ENCODE measurements at regions not wholly inside any gene's neighbourhood (a gene's known extent, or its start where the extent isn't known, plus 50 kb on each side); places are given as distances from the start of the nearest gene placed in this dataset.
"Not testable (repeated sequence)": the region's sequence is repeated elsewhere in the genome, so short reads cannot be mapped to it uniquely, and the experiment has no call there.

GRCh38 chr4:158122501-158122900 lies 50.3 kb downstream of the GASK1B start:
- no peak for DNase-seq (ENCODE audit: low read depth)

GRCh38 chr4:158121161-158121579 lies 51.7 kb downstream of the GASK1B start:
- DNase-seq (ENCODE audit: low read depth): peak; percentile 25

DNA sequence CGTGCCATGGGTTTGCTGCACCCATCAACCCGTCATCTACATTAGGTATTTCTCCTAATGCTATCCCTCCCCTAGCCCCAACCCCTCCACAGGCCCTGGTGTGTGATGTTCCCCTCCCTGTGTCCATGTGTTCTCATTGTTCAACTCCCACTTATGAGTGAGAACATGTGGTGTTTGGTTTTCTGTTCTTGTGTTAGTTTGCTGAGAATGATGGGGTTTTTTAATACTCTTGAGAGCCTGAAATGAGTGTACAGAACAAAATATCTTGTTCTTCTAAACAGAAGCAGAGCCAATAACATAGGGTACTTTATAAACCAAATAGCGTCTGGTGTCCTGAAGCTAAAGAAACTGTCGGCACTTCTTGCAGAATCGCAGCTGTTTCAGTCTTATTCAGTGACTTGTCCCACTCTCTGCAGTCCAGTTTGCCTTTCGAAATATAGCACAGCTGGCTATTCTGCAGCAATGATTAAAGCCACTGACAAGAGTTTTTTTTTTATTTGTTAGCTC lies 52.1 kb downstream of the GASK1B start:
- not testable (repeated sequence) for DNase-seq (ENCODE audit: low read depth)

- DNase-seq (ENCODE audit: low read depth): no peak
These were observed 60.2 kb downstream of the GASK1B start for GRCh38 chr4:158112611-158113010.

GRCh38 chr4:158111241-158111640 lies 61.6 kb downstream of the GASK1B start:
- DNase-seq (ENCODE audit: low read depth): peak; percentile 3

DNA sequence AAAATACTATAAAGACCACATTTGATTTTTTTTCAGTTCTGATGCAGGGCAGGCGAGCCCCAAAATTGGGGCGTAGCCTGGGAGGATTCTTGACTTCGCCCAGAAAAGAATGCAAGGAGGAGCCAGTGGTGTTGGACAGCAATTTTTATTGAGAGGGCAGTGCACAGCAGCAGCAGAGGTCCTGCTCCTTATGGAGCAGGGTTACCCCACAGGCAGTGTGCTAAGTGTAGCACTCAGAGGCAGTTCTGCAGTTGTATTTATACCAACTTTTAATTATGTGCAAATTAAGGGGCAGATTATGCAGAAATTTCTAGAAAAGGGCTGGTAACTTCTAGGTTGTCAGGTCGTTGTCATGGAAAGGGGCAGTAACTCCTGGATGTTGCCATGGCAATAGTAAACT lies 69.9 kb downstream of the GASK1B start:
- no peak for DNase-seq (ENCODE audit: low read depth)

DNA sequence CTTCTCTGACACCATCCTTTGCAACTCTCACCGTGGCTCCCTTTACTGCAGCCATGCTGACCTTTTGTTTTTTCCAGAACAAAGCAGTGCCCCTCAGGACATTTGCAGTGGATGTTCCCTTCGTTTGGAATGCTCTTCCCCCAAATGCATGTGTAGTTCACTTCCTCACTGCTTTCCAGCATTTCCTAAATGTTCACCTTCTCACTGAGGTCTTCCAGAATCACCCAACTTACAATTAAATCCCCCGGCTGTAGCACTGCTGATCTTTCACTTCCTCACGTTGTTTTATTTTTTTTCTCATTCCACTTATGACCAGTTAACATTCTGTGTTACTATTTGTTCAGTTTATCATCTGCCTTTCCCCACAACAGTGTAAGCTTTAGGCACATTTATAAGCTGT lies 73.1 kb downstream of the GASK1B start:
- no peak for DNase-seq (ENCODE audit: low read depth)

DNA sequence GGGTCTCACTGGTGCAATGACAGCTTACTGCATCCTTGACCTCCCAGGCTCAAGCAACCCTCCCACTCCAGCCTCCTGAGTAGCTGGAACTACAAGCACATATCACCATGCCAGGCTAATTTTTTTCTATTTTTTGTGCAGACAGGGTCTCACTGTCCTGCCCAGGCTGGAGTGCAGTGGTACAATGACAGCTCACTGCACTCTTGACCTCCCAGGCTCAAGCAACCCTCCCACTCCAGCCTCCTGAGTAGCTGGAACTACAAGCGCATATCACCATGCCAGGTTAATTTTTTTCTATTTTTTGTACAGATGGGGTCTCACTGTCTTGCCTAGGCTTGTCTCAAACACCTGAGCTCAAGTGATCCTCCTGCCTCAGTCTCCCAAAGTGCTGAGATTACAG lies 74.0 kb downstream of the GASK1B start:
- DNase-seq (ENCODE audit: low read depth): no peak

- DNase-seq (ENCODE audit: low read depth): peak; percentile 97
These were observed 78.3 kb downstream of the GASK1B start for GRCh38 chr4:158094413-158095134.

DNA sequence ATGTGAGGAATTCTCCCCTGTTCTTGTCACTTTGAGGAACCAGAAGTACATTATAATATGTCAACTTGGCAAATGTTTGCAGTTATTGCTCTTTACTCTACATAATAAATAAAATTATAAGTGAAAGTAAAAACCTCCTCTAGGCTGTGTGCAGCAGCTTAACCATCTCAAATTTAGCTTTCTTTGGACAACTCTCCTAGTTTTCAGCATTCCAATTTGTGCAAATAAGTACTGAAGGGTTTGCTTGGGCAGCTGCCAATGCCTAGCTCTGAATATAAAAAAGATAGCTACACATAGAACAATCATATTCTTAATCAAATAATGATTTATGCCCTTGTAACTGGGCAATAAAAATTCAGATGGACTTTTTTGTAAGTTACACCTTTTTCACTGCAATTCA lies 82.5 kb downstream of the GASK1B start:
- DNase-seq (ENCODE audit: low read depth): no peak

- not testable (repeated sequence) for DNase-seq (ENCODE audit: low read depth)
These were observed 82.9 kb downstream of the GASK1B start for GRCh38 chr4:158089897-158090296.

GRCh38 chr4:158080354-158080753 lies 92.5 kb downstream of the GASK1B start:
- no peak for DNase-seq (ENCODE audit: low read depth)

GRCh38 chr4:158079661-158080060 lies 93.2 kb downstream of the GASK1B start:
- DNase-seq (ENCODE audit: low read depth): no peak

- DNase-seq (ENCODE audit: low read depth): no peak
These were observed 95.0 kb downstream of the GASK1B start for GRCh38 chr4:158077835-158078234.

- no peak for DNase-seq (ENCODE audit: low read depth)
These were observed 98.0 kb downstream of the GASK1B start for GRCh38 chr4:158074851-158075250.

DNA sequence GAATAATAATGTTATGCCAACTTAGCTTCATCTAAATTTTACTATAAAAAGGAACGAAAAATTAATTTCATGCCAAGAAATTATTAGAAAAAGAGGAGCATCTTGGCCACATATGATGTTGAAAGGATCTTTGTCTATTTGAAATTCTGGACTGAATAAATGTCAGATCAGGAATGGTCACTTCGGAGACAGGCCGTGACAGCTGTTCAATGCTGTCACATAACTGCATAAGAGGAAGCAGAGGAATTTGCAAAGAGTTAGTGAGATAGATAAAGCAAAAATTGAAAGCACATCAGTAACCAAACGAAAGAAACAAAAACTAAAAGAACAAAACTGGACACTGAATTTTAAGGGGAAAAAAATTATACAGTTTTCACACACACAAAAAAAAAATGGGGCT lies 100.9 kb downstream of the GASK1B start:
- no peak for DNase-seq (ENCODE audit: low read depth)

DNA sequence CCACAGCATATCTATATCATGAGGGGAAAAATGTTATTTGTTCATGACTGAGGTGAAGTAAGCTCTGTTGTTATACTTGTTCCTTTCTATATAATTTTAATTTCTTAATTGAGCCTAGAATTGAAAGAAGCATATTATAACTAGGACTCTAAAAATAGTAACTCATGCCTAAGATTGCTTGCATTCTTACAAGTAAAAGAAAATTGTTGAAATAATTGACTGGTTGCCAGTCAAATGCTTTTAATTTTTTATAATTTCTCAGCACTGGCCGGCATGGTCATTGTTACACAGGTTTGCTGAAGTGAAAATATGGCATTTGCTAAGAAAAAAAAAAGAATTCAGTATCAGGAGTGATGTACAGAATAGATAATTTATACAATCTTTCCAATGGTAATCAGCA lies 104.8 kb downstream of the GASK1B start:
- DNase-seq (ENCODE audit: low read depth): no peak

DNA sequence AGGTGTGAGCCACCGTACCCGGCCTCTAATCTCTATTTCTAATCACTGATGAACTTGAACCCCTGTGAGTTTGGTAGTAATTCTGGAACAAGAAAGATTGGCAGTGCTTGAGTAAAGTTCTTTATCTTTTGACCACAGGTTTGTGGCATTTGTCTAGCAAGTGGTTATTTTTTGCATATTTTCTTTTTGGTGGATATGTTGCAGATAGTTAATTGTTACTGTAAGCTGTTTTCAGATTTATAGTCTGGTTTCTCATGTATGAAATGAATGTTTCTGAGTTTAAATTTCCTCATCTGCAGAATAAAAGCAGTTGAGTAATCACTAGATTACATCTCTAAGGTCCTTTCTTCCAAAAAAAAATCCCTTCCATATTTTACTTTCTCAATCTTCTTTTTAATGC lies 105.2 kb downstream of the GASK1B start:
- no peak for DNase-seq (ENCODE audit: low read depth)

- no peak for DNase-seq (ENCODE audit: low read depth)
These were observed 107.2 kb downstream of the GASK1B start for GRCh38 chr4:158065603-158066002.

DNA sequence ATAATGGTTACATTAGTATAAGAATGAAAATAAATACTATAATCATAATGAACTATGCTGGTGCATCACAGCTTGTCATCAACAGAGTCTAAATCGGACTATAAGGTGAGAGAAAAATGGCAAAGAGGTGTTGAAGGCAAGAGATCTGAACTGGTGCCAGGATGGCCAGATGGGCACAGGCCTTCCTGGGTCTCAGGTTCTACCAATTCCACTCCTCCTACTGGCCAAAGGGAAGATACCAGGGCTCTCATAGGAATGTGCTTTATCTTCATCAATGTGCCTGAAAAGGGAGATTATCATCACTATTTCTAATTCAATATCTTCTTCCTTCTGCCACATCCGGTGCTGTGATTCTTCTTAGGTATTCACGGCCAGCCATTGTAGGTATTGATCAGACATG lies 107.6 kb downstream of the GASK1B start:
- no peak for DNase-seq (ENCODE audit: low read depth)

GRCh38 chr4:158056689-158057245 lies 116.1 kb downstream of the GASK1B start:
- no peak for DNase-seq (ENCODE audit: low read depth)

DNA sequence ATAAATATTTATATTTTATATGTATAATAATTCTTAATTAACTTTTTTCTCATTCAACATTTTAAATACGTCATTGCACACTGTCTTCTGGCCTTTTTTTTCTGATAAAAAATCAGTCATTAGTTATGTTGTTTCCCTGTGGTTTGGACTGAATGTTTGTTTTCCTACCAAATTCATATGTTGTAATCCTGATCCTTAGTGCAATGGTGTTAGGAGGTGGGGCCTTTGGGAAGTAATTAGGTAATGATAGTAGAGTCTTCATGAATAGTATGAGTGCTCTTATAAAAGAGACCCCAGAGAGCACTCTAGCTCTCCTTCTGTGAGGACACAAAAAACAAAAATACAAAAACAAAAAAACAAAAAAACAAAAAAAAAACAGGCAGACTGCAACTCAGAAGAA lies 117.2 kb downstream of the GASK1B start:
- DNase-seq (ENCODE audit: low read depth): no peak

DNA sequence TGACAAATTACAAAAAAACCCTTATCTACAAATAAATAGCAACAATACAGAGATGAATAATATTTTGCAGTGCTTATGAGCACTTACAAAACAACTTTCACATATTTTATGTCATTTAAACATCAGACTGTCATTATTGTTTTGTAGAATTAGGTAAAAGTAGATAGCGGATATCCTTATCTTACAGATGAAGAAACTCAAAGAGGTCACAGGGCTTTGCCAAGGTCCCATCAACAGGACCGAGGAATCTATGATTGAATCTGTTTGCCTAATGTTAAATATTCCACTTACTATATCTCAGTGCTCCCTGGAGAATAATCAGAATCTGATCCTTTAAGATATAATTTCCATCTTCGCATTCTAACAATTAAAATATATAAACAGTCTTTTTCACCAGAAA lies 119.0 kb downstream of the GASK1B start:
- no peak for DNase-seq (ENCODE audit: low read depth)
